Left ventricle myocardium inferior (tissue), 1 donor: ENCODE measurements at regions not wholly inside any gene's neighbourhood (a gene's known extent, or its start where the extent isn't known, plus 50 kb on each side); places are given as distances from the start of the nearest gene placed in this dataset.

ENCODE experiments used
- DNase-seq: peaks from one replicate; pipeline ENCODE4 v3.0.0-alpha.2; 2020
- H3K27ac ChIP-seq: fragments of 200-600 bp; replicated peaks from 2 replicates; pipeline ENCODE4 v1.8.0; 2021
- H3K27me3 ChIP-seq: fragments of 200-600 bp; 2 replicates; pipeline ENCODE4 v1.8.0; 2021; ENCODE audit warnings: low read depth
- H3K36me3 ChIP-seq: fragments of 200-600 bp; 2 replicates; pipeline ENCODE4 v1.8.0; 2021
- H3K4me1 ChIP-seq: fragments of 200-600 bp; 2 replicates; pipeline ENCODE4 v1.8.0; 2021
- H3K4me3 ChIP-seq: fragments of 200-600 bp; 2 replicates; pipeline ENCODE4 v1.8.0; 2021; ENCODE audit warnings: mild to moderate bottlenecking, moderate library complexity
- H3K9me3 ChIP-seq: fragments of 200-600 bp; replicated peaks from 2 replicates; pipeline ENCODE4 v1.8.0; 2021
- CTCF ChIP-seq: fragments of 200-600 bp; IDR thresholded peaks from 2 replicates; pipeline ENCODE4 v1.8.0; 2021; ENCODE audit warnings: antibody characterized with exemption, mild to moderate bottlenecking, borderline replicate concordance
- intact Hi-C: fragments of 100-400 bp; cut with micrococcal nuclease; formaldehyde crosslinking; loops from one replicate; pipeline ENCODE4 v1.11.0; 2022
- donor health status: DM: no; HTN: yes; CAD: no; lungs with severe emphysema.

DNA sequence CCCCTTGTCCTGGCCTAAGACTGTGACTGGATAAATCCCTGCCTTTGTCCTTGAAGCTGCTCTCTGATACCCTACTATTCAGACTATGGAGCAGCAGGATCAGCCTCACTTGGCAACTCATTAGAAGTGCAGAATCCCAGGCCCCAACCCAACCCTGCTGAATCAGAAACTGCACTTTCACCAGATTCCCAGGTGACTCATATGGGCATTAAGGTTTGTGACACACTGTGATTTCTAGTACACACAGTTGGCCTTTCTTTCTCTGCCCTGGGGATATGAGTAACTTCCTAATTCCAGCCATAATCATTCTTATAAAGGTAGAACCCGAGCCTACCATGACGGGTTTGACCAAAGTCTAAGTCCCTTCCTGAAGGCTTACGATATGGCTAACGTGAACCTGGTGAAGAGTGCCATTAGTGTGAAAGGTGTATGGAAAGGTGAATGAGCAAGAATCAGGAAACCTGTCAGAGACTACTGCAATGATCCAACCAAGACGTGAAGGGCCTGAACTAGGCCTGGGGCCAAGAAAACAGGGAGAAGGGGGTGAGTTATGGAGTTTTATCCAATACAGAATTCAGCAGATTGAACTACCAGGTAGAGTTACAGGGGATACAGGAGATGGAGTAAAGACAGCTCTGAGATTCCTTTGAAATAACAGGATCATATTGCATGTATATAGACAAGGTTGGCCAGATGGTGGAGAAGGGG is 533.0 kb downstream of the BNC2 start:
- H3K36me3 ChIP-seq, result no peaks in the 10 kb centered on the region
- H3K9me3 ChIP-seq, result no peaks in the 10 kb centered on the region
- no peak overlapping the region for H3K4me3 ChIP-seq
- intact Hi-C loops, result no loop called here
- no peak overlapping the region for H3K27ac ChIP-seq
- H3K4me1 ChIP-seq, result no peaks in the 10 kb centered on the region
- no peaks in the 10 kb centered on the region for H3K27me3 ChIP-seq
- no peak for DNase-seq
- no peak for TF ChIP-seq CTCF

DNA sequence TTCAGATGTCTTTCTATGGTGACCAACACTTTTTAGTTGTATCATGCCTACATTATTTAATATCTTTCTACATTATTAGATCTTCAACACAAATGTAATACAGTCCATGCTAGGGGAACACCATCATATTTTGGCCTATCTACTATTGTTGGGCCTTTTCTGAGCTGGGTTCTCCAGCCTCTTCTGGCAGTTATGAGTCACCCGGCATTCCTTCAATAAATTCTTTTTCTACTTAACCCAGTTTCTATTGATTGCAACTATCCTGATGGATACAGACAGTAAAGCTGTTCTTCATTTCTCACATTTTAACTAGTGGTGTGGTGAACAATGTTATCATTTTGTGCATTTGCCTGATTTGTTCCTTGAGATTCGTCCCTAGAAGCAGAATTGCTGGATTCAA is 529.3 kb downstream of the BNC2 start:
- Histone ChIP-seq H3K27me3 (no peaks in the 10 kb centered on the region), H3K4me3 (no peak overlapping the region), H3K9me3 (no peaks in the 10 kb centered on the region), H3K4me1 (peaks cover 15% of the 10 kb centered on the region), H3K36me3 (no peaks in the 10 kb centered on the region), H3K27ac (no peak overlapping the region)
- no peak for DNase-seq
- no peak for TF ChIP-seq CTCF
- intact Hi-C loops, result no loop called here

DNA sequence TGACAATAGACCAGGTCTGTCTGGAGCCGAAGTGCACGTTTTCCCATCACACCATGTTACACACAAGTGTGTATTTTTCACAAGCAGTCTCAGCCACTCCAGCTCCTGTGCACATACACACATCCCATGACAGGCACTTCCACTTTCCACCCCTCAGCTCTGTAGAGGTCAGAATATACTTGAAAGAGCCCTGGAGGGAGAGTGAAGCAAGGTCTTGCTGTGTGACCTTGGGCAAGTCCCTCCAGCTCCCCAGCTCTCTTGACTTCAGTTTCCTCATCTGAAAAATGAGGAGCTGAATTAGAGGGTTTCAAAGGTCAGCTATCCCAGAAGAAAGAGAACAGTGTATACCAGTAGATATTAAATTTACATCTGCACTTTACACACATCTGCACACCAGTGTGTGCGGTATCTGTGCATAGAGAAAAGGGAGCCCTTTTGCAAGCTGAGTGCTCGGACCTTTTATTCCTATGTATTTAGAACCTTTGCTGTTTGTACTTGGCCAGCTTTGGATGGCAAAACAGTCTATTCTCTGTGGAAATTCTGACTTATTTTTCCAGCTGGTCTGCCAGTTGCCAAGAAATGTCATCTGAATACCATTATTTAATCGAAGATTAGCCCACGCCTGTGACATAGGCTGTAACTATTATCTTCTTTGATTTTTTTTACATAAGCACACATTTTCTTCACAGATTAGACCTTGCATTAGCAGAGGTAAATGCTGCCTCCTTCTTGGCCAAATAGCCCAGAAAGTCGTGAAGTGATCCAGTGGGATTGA is 528.0 kb downstream of the BNC2 start:
- H3K36me3 ChIP-seq, result no peaks in the 10 kb centered on the region
- DNase-seq, result no peak
- H3K9me3 ChIP-seq, result no peaks in the 10 kb centered on the region
- no peak overlapping the region for H3K4me3 ChIP-seq
- peak overlapping the region; percentile 35 for H3K27ac ChIP-seq
- no peaks in the 10 kb centered on the region for H3K27me3 ChIP-seq
- intact Hi-C loops, result no loop called here
- H3K4me1 ChIP-seq, result peaks cover 15% of the 10 kb centered on the region
- no peak for TF ChIP-seq CTCF

- Histone ChIP-seq H3K4me3 (no peak overlapping the region), H3K4me1 (peaks cover 17% of the 10 kb centered on the region), H3K36me3 (no peaks in the 10 kb centered on the region), H3K9me3 (no peaks in the 10 kb centered on the region), H3K27me3 (no peaks in the 10 kb centered on the region), H3K27ac (peak overlapping the region; percentile 35)
- DNase-seq, result no peak
- no peak for TF ChIP-seq CTCF
- intact Hi-C loops, result no loop called here
Observed at GRCh38 chr9:16343249-16344237, 526.9 kb downstream of the BNC2 start.

DNA sequence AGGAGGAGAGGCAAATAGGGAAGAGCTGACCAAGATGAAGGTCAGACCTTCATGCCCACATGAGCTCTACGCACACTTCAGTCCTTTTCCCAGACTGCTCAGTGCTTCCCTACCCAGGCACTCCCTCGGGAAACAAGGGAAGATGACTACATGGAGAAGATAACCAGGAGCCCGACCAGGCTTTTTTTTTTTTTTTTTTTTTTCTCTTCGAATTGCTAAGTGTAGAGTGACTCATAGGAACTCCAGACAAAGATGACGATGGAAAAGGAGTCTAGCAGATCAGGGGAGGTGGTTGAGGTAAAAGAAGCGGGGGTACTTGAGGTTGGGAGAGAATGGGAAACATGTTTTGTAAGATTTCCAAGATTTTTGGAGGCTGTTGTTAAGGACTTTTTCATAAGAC is 526.1 kb downstream of the BNC2 start:
- no peak for TF ChIP-seq CTCF
- peaks cover 18% of the 10 kb centered on the region for H3K4me1 ChIP-seq
- H3K36me3 ChIP-seq, result no peaks in the 10 kb centered on the region
- intact Hi-C loops, result no loop called here
- no peaks in the 10 kb centered on the region for H3K9me3 ChIP-seq
- H3K27me3 ChIP-seq, result no peaks in the 10 kb centered on the region
- no peak overlapping the region for H3K4me3 ChIP-seq
- peak overlapping the region; percentile 27 for H3K27ac ChIP-seq
- no peak for DNase-seq
